WI38 (cell line): ENCODE measurements at regions not wholly inside any gene's neighbourhood (a gene's known extent, or its start where the extent isn't known, plus 50 kb on each side); places are given as distances from the start of the nearest gene placed in this dataset.
A peak's percentile ranks its signal among the peaks of the same experiment; 100 is the strongest.

Source experiments
- H3K4me3 ChIP-seq: 2 replicates; pipeline ENCODE4 v1.5.1; 2011; ENCODE audit warnings: low read depth, mild to moderate bottlenecking, control low read depth, low read length
- TF ChIP-seq, protein P1 (sequence below): IDR thresholded peaks from 2 replicates; pipeline ENCODE4 v1.5.1; 2012; ENCODE audit warnings: low read depth, mild to moderate bottlenecking, control low read depth, low read length

DNA sequence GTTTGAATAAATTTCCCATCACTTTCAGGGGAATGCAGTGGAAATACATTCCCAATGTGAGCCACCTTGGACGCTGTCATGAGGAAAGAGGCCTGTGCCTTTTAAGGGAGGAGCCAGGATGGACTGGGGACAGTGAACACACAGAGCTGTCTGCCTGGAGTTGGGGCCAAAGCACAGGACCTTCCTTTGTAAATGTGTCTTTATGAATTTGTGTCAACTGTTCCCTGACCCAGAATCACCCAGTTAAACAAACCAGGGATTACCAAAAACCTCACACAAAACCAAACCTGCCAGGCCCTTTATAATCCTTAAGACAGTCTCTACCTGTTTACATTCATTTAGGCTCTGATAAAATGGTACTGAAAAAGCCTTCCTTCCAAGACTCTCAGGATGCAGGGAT, 513.7 kb downstream of the MAFB start:
- no peak overlapping the region for H3K4me3 ChIP-seq
- TF ChIP-seq, protein P1, sequence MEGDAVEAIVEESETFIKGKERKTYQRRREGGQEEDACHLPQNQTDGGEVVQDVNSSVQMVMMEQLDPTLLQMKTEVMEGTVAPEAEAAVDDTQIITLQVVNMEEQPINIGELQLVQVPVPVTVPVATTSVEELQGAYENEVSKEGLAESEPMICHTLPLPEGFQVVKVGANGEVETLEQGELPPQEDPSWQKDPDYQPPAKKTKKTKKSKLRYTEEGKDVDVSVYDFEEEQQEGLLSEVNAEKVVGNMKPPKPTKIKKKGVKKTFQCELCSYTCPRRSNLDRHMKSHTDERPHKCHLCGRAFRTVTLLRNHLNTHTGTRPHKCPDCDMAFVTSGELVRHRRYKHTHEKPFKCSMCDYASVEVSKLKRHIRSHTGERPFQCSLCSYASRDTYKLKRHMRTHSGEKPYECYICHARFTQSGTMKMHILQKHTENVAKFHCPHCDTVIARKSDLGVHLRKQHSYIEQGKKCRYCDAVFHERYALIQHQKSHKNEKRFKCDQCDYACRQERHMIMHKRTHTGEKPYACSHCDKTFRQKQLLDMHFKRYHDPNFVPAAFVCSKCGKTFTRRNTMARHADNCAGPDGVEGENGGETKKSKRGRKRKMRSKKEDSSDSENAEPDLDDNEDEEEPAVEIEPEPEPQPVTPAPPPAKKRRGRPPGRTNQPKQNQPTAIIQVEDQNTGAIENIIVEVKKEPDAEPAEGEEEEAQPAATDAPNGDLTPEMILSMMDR: no peak

DNA sequence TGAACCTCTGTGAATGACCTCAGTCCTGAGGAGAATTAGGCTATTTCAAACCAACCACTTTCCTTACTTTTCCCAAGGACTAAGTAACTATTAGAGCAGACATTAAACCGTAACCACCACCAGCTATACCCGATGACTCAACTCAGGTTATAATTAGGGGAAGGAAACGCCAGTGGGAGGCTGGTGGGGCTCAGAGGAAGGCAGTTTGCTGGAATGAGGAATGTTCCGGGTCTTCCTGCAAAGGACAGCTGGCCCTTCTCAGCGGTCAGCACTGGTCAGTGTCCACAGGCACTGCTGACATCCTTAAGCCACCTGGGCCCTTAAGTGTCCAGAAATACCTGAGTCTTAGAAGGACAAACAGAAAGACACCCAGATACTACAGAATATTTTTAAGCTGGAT, 515.2 kb downstream of the MAFB start:
- TF ChIP-seq, protein P1: no peak
- H3K4me3 ChIP-seq: no peak overlapping the region

DNA sequence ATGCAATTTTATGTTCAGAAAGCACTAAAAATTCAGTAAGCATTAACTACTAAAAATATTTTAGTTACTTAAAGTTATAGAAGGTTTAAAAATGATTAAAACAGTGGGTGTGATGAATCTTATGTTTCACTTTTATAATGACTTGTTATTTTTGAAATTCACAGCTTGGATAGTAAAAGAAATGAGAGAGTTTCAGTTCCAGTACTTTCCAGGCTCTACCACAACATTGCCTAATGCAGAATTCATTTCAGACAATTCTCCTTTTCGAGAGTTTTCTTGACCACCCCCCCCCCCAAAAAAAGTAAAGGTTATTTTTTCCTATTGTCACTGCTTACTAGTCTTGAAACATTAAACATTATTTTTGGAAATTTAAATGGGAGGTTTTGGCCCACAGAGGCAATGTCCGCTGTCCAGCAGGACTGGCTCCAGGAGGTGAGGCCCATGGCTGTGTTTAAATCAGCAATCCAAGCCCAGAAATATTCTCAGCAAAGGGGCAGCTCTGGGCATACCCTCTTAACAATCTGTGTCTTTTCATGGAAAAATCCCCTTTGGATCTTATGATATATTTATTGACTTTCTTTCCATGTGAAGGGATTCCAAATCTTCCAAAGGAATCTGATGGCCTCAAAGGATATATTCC, 519.9 kb downstream of the MAFB start:
- H3K4me3 ChIP-seq: no peak overlapping the region
- TF ChIP-seq, protein P1: no peak

DNA sequence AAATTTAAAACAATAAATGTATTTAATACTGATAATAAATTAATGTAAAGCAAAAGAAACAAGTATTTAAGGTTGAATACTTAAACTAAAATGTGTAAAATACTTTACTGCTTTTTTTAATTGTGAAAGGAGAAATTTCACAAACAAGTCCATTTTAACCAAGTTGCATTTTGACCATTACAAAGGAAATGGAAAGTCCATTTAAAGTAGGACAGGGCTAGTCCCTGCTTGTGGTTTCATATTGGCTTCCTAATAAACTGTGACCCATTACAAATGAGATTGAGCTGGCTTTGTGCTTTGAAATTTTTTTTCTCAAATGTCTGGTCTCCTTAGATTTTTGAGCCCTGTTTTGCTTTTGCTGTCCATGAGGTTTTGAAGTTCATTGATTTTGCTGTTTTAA, 527.6 kb downstream of the MAFB start:
- H3K4me3 ChIP-seq: no peak overlapping the region
- TF ChIP-seq, protein P1: no peak

DNA sequence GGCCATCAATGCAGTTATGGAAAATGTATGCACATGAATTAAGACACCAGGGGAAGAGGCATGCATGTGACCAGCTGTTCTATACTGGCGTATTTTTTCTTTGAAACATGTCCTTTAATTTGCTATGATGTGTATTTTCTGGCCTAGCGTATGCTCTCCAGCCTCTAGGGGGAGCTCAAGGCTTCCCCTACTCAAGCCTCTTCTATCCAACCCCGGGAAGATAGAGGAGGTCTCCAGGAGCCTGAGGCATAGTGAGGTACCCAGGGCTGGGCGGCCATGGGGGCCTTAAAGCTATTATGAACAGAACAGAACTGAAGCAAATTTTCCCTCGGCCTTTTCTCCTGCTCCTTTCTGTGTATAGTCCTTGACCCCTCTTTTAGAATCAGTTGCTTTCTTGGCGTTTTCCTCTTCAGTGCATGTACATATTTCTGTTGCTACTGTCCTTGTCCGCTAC, 528.9 kb downstream of the MAFB start:
- no peak overlapping the region for H3K4me3 ChIP-seq

DNA sequence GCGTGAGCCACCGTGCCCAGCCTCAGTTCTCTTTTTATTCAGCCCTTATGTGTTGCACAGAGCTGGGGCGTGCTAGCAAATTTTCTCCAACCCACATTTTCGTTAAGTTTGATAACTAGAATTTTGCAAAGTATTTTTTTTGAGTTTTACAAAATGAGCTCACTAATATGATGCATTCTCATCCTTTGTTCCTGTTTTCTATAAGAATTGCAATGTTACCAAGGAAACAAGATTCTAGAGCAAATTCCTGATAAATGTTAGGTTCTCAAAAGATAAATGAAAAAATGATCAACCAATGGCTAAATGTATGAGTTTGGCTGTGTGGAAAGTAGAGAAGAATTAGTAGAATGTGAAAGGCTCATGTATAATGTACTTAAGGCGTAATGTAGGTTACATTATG, 529.8 kb downstream of the MAFB start:
- TF ChIP-seq, protein P1: no peak
- no peak overlapping the region for H3K4me3 ChIP-seq

More for the DNA sequence above, 528.9 kb downstream of the MAFB start:
- TF ChIP-seq, protein P1: 0 out of 2 replicates have a peak, but pooled peaks have one; percentile 10

DNA sequence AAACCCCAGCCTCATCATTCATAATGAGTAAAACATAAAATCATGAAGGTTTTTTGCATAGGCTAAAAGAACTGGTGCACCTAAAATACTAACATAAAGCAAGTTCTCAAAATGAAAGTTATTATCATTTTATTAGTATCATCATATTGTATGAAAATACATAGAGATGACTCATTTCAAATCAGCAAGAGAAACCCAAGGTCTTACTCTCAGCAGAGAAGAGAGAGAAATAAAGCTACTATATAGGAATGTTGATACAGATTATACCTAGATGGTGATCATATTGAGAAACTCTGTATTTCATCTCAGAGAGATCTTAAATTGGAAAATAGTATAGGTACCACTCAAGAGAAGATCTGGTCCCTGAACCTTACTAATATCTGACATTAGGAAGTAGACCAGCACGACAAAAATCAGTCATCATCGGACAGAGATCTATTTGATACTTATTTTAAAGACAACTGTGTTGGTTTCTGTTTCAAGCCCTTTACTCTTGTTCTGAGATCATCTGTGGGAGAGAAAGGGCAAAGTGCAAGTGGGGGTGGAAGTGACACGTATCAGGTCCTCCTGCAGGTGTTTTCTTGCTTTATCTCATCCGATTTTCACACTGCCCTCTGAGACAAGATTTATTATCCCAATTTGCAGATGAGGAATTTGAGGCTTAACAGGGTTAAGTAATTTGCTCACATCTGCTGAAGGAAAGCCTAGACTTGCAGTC, 532.3 kb downstream of the MAFB start:
- H3K4me3 ChIP-seq: no peak overlapping the region
- TF ChIP-seq, protein P1: no peak
